H1 (cell line): ENCODE measurements at regions not wholly inside any gene's neighbourhood (a gene's known extent, or its start where the extent isn't known, plus 50 kb on each side); places are given as distances from the start of the nearest gene placed in this dataset.

Source experiments
- CTCF ChIA-PET: fragments of 300-600 bp; sonication (Branson Sonifier 250); formaldehyde crosslinking; loops from one replicate; lab custom pipeline; 2021; ENCODE audit not compliant: partially characterized antibody; lab: Charles Lee
- POLR2A ChIA-PET: fragments of 300-600 bp; sonication (Branson Sonifier 250); formaldehyde crosslinking; loops from one replicate; lab custom pipeline; 2021; ENCODE audit warnings: inconsistent platforms; ENCODE audit not compliant: partially characterized antibody; lab: Charles Lee
- DNase-seq, 2 experiments: peaks; one replicate each; pipeline versions ENCODE4 v3.0.0 to v3.0.0-alpha.2; 2010 to 2022; ENCODE audit warnings: low spot score in 2 of 2, low read depth in 1 of 2, mixed read lengths in 1 of 2
- FAIRE-seq: peaks from 2 replicates; lab custom pipeline; 2011; peaks lifted over from hg19 to GRCh38; lab: Jason Lieb, UNC
- H2AFZ ChIP-seq: 2 replicates; pipeline ENCODE4 v1.8.1; 2012; ENCODE audit warnings: low read length, inconsistent platforms
- H2AK5ac ChIP-seq: 2 replicates; pipeline ENCODE4 v1.6.1; 2013; ENCODE audit warnings: low read depth, low read length
- H2BK120ac ChIP-seq: replicated peaks from 2 replicates; pipeline ENCODE3; 2013; ENCODE audit warnings: low read depth, low read length, inconsistent platforms
- H2BK12ac ChIP-seq: 2 replicates; pipeline ENCODE4 v1.6.1; 2013; ENCODE audit warnings: low read depth, low read length
- H2BK15ac ChIP-seq: 2 replicates; pipeline ENCODE4 v1.6.1; 2013; ENCODE audit warnings: low read length
- H2BK20ac ChIP-seq: 2 replicates; pipeline ENCODE4 v1.6.1; 2013; ENCODE audit warnings: low read length
- H2BK5ac ChIP-seq: 2 replicates; pipeline ENCODE4 v1.6.1; 2013; ENCODE audit warnings: low read depth, low read length
- H3K14ac ChIP-seq: 2 replicates; pipeline ENCODE4 v1.6.1; 2013; ENCODE audit warnings: inconsistent platforms; ENCODE audit not compliant: insufficient read length
- H3K18ac ChIP-seq: 2 replicates; pipeline ENCODE4 v1.6.1; 2013; ENCODE audit warnings: low read length; ENCODE audit errors: extremely low read depth
- H3K23ac ChIP-seq: 2 replicates; pipeline ENCODE4 v1.6.1; 2013; ENCODE audit warnings: inconsistent platforms; ENCODE audit not compliant: insufficient read length
- H3K23me2 ChIP-seq: 2 replicates; pipeline ENCODE4 v1.6.1; 2013; ENCODE audit warnings: low read depth, low read length
- H3K27ac ChIP-seq: 2 replicates; pipeline ENCODE4 v1.6.1; 2011; ENCODE audit warnings: low read depth, low read length, inconsistent platforms
- H3K27me3 ChIP-seq, 4 experiments: replicated peaks in 1 of 4; 1 replicate in 1 of 4; 2 replicates in 3 of 4; pipeline versions ENCODE4 v1.6.1 to v1.8.1; 2011 to 2013; ENCODE audit warnings: low read length in 3 of 4, mild to moderate bottlenecking in 3 of 4, inconsistent platforms in 2 of 4, mixed read lengths in 2 of 4, moderate library complexity in 1 of 4; ENCODE audit not compliant: control insufficient read depth in 3 of 4, insufficient read depth in 3 of 4; ENCODE audit errors: extremely low read depth in 1 of 4
- H3K36me3 ChIP-seq, 4 experiments: 2 replicates each; pipeline versions ENCODE4 v1.6.1 to v1.8.1; 2011 to 2013; ENCODE audit warnings: mild to moderate bottlenecking in 4 of 4, low read length in 3 of 4, moderate library complexity in 2 of 4, control low read depth in 1 of 4, inconsistent platforms in 1 of 4; ENCODE audit not compliant: insufficient read depth in 4 of 4, control insufficient read depth in 2 of 4
- H3K4ac ChIP-seq: replicated peaks from 2 replicates; pipeline ENCODE3; 2013; ENCODE audit warnings: low read length, low read depth, mixed read lengths, inconsistent platforms; ENCODE audit not compliant: insufficient read length
- H3K4me1 ChIP-seq, 4 experiments: replicated peaks in 1 of 4; 1 replicate in 1 of 4; 2 replicates in 3 of 4; pipeline versions ENCODE4 v1.6.1 to v1.8.1; 2011 to 2013; ENCODE audit warnings: low read length in 3 of 4, inconsistent platforms in 2 of 4, mixed read lengths in 1 of 4; ENCODE audit not compliant: insufficient read depth in 4 of 4, control insufficient read depth in 3 of 4
- H3K4me2 ChIP-seq, 2 experiments: 2 replicates each; pipeline versions ENCODE4 v1.6.1 to v1.8.1; 2011 to 2013; ENCODE audit warnings: low read depth in 2 of 2, low read length in 2 of 2, control low read depth in 1 of 2, inconsistent platforms in 1 of 2, mild to moderate bottlenecking in 1 of 2; ENCODE audit not compliant: insufficient read depth in 1 of 2
- H3K4me3 ChIP-seq, 4 experiments: fragments of 200-600, 300-600 bp in 1 of 4; sonication (generic), shearing (Covaris generic), sonication (Bioruptor Twin) in 1 of 4; 2 replicates each; pipeline versions ENCODE4 v1.5.1 to v1.8.1; 2011 to 2016; ENCODE audit warnings: low read length in 4 of 4, low read depth in 3 of 4, control low read depth in 2 of 4, inconsistent platforms in 2 of 4, mild to moderate bottlenecking in 2 of 4, mixed read lengths in 1 of 4, moderate library complexity in 1 of 4; ENCODE audit not compliant: insufficient read depth in 2 of 4; ENCODE audit errors: extremely low read depth in 1 of 4
- H3K56ac ChIP-seq: replicated peaks from 2 replicates; pipeline ENCODE3; 2013; ENCODE audit warnings: low read depth, mild to moderate bottlenecking, mixed read lengths, low read length, inconsistent platforms; ENCODE audit not compliant: insufficient read length
- H3K79me1 ChIP-seq: 2 replicates; pipeline ENCODE4 v1.6.1; 2013; ENCODE audit warnings: low read depth, low read length, control low read depth
- H3K79me2 ChIP-seq, 2 experiments: 2 replicates each; pipeline versions ENCODE4 v1.6.1 to v1.8.1; 2012 to 2013; ENCODE audit warnings: low read length in 2 of 2, mild to moderate bottlenecking in 2 of 2, inconsistent platforms in 1 of 2; ENCODE audit not compliant: insufficient read depth in 2 of 2, control insufficient read depth in 1 of 2
- H3K9ac ChIP-seq, 4 experiments: replicated peaks in 1 of 4; 1 replicate in 1 of 4; 2 replicates in 3 of 4; pipeline versions ENCODE4 v1.6.1 to v1.8.1; 2011 to 2013; ENCODE audit warnings: low read depth in 3 of 4, low read length in 3 of 4, control low read depth in 2 of 4, mild to moderate bottlenecking in 2 of 4, moderate library complexity in 2 of 4, inconsistent platforms in 1 of 4; ENCODE audit errors: extremely low read depth in 1 of 4
- H3K9me3 ChIP-seq, 2 experiments: 2 replicates each; pipeline versions ENCODE4 v1.6.1 to v1.8.1; 2012 to 2013; ENCODE audit warnings: mild to moderate bottlenecking in 2 of 2, moderate library complexity in 2 of 2, control low read depth in 1 of 2, inconsistent platforms in 1 of 2, low read depth in 1 of 2, low read length in 1 of 2, mixed read lengths in 1 of 2; ENCODE audit not compliant: insufficient read depth in 2 of 2
- H4K20me1 ChIP-seq, 2 experiments: replicated peaks in 1 of 2; 2 replicates each; pipeline versions ENCODE3 to v1.8.1; 2011 to 2013; ENCODE audit warnings: inconsistent platforms in 2 of 2, low read length in 2 of 2, mild to moderate bottlenecking in 1 of 2; ENCODE audit not compliant: insufficient read depth in 2 of 2, control insufficient read depth in 1 of 2
- H4K5ac ChIP-seq: 2 replicates; pipeline ENCODE4 v1.6.1; 2013; ENCODE audit warnings: low read length, low read depth, mixed read lengths, inconsistent platforms; ENCODE audit not compliant: insufficient read length
- H4K8ac ChIP-seq: 2 replicates; pipeline ENCODE4 v1.8.0; 2013; ENCODE audit warnings: mild to moderate bottlenecking, moderate library complexity, low read length, inconsistent platforms; ENCODE audit not compliant: insufficient read depth; ENCODE audit errors: extremely low read depth
- H4K91ac ChIP-seq: replicated peaks from 2 replicates; pipeline ENCODE3; 2013; ENCODE audit warnings: low read length, mixed read lengths, inconsistent platforms; ENCODE audit not compliant: insufficient read length
- ATF2 ChIP-seq: IDR thresholded peaks from 2 replicates; pipeline ENCODE4 v1.6.1; 2012; ENCODE audit warnings: low read length, inconsistent platforms
- BACH1 ChIP-seq: IDR thresholded peaks from 2 replicates; pipeline ENCODE4 v1.6.1; 2012; ENCODE audit warnings: low read length, improper control_type of control experiment
- BCL11A ChIP-seq, 2 experiments: IDR thresholded peaks; one replicate each; pipeline ENCODE4 v1.6.1; 2011; ENCODE audit warnings: low read depth in 2 of 2, low read length in 2 of 2, mild to moderate bottlenecking in 2 of 2
- CBX8 ChIP-seq: fragments of 300-800, 300-1000 bp; sonication (generic); IDR thresholded peaks from 2 replicates; pipeline ENCODE4 v1.7.1; 2016; ENCODE audit warnings: low read depth, low read length, borderline replicate concordance
- CREB1 ChIP-seq: IDR thresholded peaks from 2 replicates; pipeline ENCODE4 v1.6.1; 2012; ENCODE audit warnings: inconsistent platforms
- E2F6 ChIP-seq: IDR thresholded peaks from 2 replicates; pipeline ENCODE4 v1.6.1; 2012; ENCODE audit warnings: inconsistent platforms
- GABPA ChIP-seq: IDR thresholded peaks from 2 replicates; pipeline ENCODE4 v1.6.1; 2011; ENCODE audit warnings: mild to moderate bottlenecking, low read length, moderate library complexity, borderline replicate concordance; ENCODE audit not compliant: insufficient read depth
- NANOG ChIP-seq: IDR thresholded peaks from 2 replicates; pipeline ENCODE4 v1.6.1; 2011; ENCODE audit warnings: low read length, low read depth, mild to moderate bottlenecking, inconsistent platforms; ENCODE audit not compliant: insufficient read depth, poor library complexity, severe bottlenecking
- RAD21 ChIP-seq, 2 experiments: IDR thresholded peaks in 1 of 2; conservative IDR thresholded peaks in 1 of 2; 2 replicates each; pipeline ENCODE4 v1.6.1; 2011; ENCODE audit warnings: low read depth in 2 of 2, low read length in 2 of 2, improper control_type of control experiment in 1 of 2, inconsistent platforms in 1 of 2, mild to moderate bottlenecking in 1 of 2, moderate library complexity in 1 of 2
- RXRA ChIP-seq: IDR thresholded peaks from 2 replicates; pipeline ENCODE4 v1.6.1; 2011; ENCODE audit warnings: low read depth, mild to moderate bottlenecking, low read length, moderate library complexity; ENCODE audit not compliant: insufficient read depth
- SAP30 ChIP-seq: fragments of 300-600 bp; sonication (generic); IDR thresholded peaks from 2 replicates; pipeline ENCODE4 v1.7.1; 2012; ENCODE audit warnings: low read length, moderate library complexity, mild to moderate bottlenecking, inconsistent platforms; ENCODE audit not compliant: insufficient read depth, insufficient replicate concordance
- SUZ12 ChIP-seq: fragments of 200-600 bp; sonication (generic); IDR thresholded peaks from 2 replicates; pipeline ENCODE4 v1.6.1; 2012; ENCODE audit warnings: mild to moderate bottlenecking, inconsistent platforms, low read length, moderate library complexity, mixed read lengths
- TEAD4 ChIP-seq: IDR thresholded peaks from 2 replicates; pipeline ENCODE4 v1.6.1; 2012; ENCODE audit warnings: low read depth, low read length, inconsistent platforms, mixed read lengths

- no peak overlapping the region for H4K91ac ChIP-seq
- no peaks in the 10 kb centered on the region for H3K79me1 ChIP-seq
- no peak for FAIRE-seq
- H2BK20ac ChIP-seq = no peak overlapping the region
- no peak overlapping the region for H4K8ac ChIP-seq
- POLR2A ChIA-PET = no interaction called here
- CTCF ChIA-PET = interaction anchor here (1.5 kb wide), 1 partner anchor 24 kb away, joined by 6 read pairs; no protein-coding TSS in a partner anchor
- H3K36me3 ChIP-seq = no peaks in the 10 kb centered on the region
- H2BK5ac ChIP-seq = no peak overlapping the region
- H3K27me3 ChIP-seq = no peaks in the 10 kb centered on the region
- peaks cover 2% of the 10 kb centered on the region; the same call in 1 of the 2 replicates for H3K23me2 ChIP-seq
- no peak overlapping the region for H3K4me2 ChIP-seq
- H3K4ac ChIP-seq = no peak overlapping the region
- no peak overlapping the region for H2BK120ac ChIP-seq
- DNase-seq = no peak
- H3K23ac ChIP-seq = no peak overlapping the region
- no peak overlapping the region for H3K9ac ChIP-seq
- H3K9me3 ChIP-seq = no peaks in the 10 kb centered on the region
- no peak overlapping the region for H2AK5ac ChIP-seq
- H3K14ac ChIP-seq = no peak overlapping the region
- H3K27ac ChIP-seq = no peak overlapping the region
- H4K20me1 ChIP-seq = no peaks in the 10 kb centered on the region
- H3K18ac ChIP-seq = no peak overlapping the region
- no peak overlapping the region for H2BK15ac ChIP-seq
- no peak overlapping the region for H2AFZ ChIP-seq
- no peak overlapping the region for H3K56ac ChIP-seq
- no peaks in the 10 kb centered on the region for H3K79me2 ChIP-seq
- H4K5ac ChIP-seq = no peak overlapping the region
- H3K4me1 ChIP-seq = no peaks in the 10 kb centered on the region
- H2BK12ac ChIP-seq = no peak overlapping the region
- H3K4me3 ChIP-seq = no peak overlapping the region
- TF ChIP-seq SUZ12 = no peak
- no peak for TF ChIP-seq E2F6
- TF ChIP-seq CREB1 = no peak
- TF ChIP-seq ATF2 = no peak
- no peak for TF ChIP-seq SAP30
- TF ChIP-seq TEAD4 = no peak
- TF ChIP-seq CBX8 = no peak
- no peak for TF ChIP-seq RXRA
- no peak for TF ChIP-seq NANOG
- no peak for TF ChIP-seq BCL11A (IDR thresholded peaks at IDR 0.05; ENCODE audit: low read depth in 2 of 2, low read length in 2 of 2)
- no peak for TF ChIP-seq RAD21 (IDR thresholded peaks at IDR 0.05 in 1 of 2, conservative IDR thresholded peaks at IDR 0.05 in 1 of 2; ENCODE audit: low read depth in 2 of 2, low read length in 2 of 2)
- no peak for TF ChIP-seq BACH1
- no peak for TF ChIP-seq GABPA
Measured at GRCh38 chr3:46102780-46103130, 75.5 kb upstream of the XCR1 start.
